Thoracic aorta (tissue), 2 donors: ENCODE measurements at regions not wholly inside any gene's neighbourhood (a gene's known extent, or its start where the extent isn't known, plus 50 kb on each side); places are given as distances from the start of the nearest gene placed in this dataset.

Experiments used
- ATAC-seq: fragments of 150-250 bp; one replicate; pipeline ENCODE4 v1.8.0; 2017; ENCODE audit warnings: low read depth; ENCODE audit not compliant: insufficient number of reproducible peaks, low FRiP score
- DNase-seq: peaks from one replicate; pipeline ENCODE4 v3.0.0-alpha.2; 2020; ENCODE audit warnings: low spot score
- H3K27ac ChIP-seq, 2 donors: fragments of 200-600 bp; sonication (generic); 1 replicate in 1 of 2; 2 replicates in 1 of 2; pipeline ENCODE4 v1.5.1; 2016; ENCODE audit warnings: mild to moderate bottlenecking in 2 of 2, moderate library complexity in 2 of 2
- H3K27me3 ChIP-seq: fragments of 200-600 bp; sonication (generic); replicated peaks from 2 replicates; pipeline ENCODE4 v1.6.0; 2016; ENCODE audit warnings: mild to moderate bottlenecking; ENCODE audit not compliant: insufficient read depth
- H3K36me3 ChIP-seq: fragments of 200-600 bp; sonication (generic); one replicate; pipeline ENCODE4 v1.5.1; 2016
- H3K4me1 ChIP-seq, 2 donors: fragments of 200-600 bp; sonication (generic); 1 replicate in 1 of 2; 2 replicates in 1 of 2; pipeline versions ENCODE4 v1.5.1 to v1.6.0; 2016; ENCODE audit warnings: low read depth in 2 of 2, mild to moderate bottlenecking in 1 of 2; ENCODE audit not compliant: control insufficient read depth in 1 of 2
- H3K4me3 ChIP-seq: fragments of 200-600 bp; sonication (generic); 2 replicates; pipeline ENCODE4 v1.5.1; 2016; ENCODE audit warnings: mild to moderate bottlenecking
- H3K9me3 ChIP-seq: fragments of 200-600 bp; sonication (generic); 2 replicates; pipeline ENCODE4 v1.5.1; 2016
- TF ChIP-seq, protein P1 (sequence below): fragments of 200-600 bp; sonication (generic); IDR thresholded peaks from one replicate; pipeline ENCODE4 v1.5.1; 2019; ENCODE audit warnings: antibody characterized with exemption

DNA sequence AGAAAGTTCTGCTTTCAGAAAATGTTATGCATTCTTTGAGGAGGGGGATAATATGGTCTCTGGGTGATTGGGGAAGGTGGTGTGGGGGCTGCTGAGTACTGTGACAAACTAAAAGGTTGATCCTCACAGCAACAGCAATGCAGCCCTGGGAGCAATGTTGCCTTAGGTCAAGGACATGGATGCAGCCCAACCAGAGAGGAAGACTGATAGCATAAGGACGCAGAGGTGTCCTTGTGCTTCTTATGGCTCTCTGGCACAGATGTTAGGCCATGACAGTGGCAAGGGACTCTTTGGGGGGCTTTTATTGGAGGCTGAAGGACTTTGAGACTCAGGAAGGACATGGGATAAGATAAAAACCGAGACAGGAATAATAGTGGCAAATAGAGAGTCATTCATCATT is 186.2 kb upstream of the PHACTR1 start:
- Histone ChIP-seq H3K4me3 (no peak overlapping the region), H3K27ac (no peak overlapping the region), H3K9me3 (no peaks in the 10 kb centered on the region), H3K36me3 (no peaks in the 10 kb centered on the region), H3K4me1 (no peaks in the 10 kb centered on the region), H3K27me3 (no peaks in the 10 kb centered on the region)
- TF ChIP-seq, protein P1, sequence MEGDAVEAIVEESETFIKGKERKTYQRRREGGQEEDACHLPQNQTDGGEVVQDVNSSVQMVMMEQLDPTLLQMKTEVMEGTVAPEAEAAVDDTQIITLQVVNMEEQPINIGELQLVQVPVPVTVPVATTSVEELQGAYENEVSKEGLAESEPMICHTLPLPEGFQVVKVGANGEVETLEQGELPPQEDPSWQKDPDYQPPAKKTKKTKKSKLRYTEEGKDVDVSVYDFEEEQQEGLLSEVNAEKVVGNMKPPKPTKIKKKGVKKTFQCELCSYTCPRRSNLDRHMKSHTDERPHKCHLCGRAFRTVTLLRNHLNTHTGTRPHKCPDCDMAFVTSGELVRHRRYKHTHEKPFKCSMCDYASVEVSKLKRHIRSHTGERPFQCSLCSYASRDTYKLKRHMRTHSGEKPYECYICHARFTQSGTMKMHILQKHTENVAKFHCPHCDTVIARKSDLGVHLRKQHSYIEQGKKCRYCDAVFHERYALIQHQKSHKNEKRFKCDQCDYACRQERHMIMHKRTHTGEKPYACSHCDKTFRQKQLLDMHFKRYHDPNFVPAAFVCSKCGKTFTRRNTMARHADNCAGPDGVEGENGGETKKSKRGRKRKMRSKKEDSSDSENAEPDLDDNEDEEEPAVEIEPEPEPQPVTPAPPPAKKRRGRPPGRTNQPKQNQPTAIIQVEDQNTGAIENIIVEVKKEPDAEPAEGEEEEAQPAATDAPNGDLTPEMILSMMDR, result no peak
- no peak for ATAC-seq
- DNase-seq, result no peak

DNA sequence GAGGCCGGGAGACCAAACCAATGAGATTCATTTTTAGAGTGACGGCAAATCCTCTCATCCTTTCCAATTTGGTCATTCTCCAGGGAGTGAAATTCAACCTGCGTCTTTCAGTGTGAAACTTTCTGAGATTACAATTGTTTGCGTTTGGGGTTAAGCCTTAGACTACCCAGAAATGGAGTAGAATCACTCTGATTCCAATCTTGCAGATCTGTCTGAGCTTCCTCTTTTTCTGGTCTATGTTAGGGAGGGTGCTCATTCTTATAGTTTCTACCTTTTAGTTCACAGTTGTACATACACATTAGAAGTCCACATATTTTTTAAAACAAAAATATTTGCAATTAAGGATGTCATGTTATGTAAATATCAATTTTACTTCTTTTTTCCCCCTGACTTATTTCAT is 183.0 kb upstream of the PHACTR1 start:
- TF ChIP-seq, protein P1, result no peak
- ATAC-seq, result no peak
- H3K36me3 ChIP-seq, result no peaks in the 10 kb centered on the region
- no peaks in the 10 kb centered on the region for H3K27me3 ChIP-seq
- H3K4me3 ChIP-seq, result no peak overlapping the region
- H3K9me3 ChIP-seq, result no peaks in the 10 kb centered on the region
- peaks cover 4 to 15% of the 10 kb centered on the region in 2 donors for H3K4me1 ChIP-seq
- no peak for DNase-seq
- H3K27ac ChIP-seq, result no peak overlapping the region

DNA sequence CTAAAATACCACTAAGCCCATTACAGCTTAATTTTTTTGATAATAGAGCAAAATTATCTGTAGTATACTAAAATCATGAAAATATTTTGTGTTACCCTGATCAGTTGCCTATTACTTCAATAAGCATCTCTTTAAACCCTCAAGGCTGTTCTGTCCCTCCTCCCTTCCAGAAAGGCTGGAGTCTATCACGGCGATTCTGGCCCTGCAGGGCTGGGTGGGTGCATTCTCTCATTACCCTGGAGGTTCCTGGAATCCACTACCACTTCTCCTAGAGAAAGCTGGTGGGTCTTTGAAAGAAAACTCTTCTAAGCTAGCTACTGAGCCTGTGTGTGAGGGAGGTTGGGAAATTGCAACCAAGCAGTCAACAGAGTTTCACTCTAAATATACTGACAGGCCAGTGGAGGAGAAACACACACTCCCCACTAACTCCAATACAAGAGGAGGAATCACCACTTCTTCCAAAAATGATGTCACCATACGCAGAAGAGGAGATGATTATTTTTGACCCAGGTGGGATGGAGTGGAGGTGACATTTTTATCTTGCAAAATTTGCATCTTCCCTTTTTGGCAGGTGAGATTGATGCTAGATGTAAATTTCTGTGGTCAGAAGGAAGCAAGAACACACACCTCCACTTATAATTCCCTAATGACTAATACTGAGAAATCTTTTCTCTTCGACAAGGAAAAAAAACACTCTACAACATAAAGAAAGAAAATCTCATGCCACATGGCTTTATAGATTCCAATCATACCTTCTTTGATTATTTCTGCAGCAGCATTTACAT is 182.3 kb upstream of the PHACTR1 start:
- Histone ChIP-seq H3K36me3 (no peaks in the 10 kb centered on the region), H3K4me3 (no peak overlapping the region), H3K27me3 (no peaks in the 10 kb centered on the region), H3K27ac (no peak overlapping the region), H3K9me3 (no peaks in the 10 kb centered on the region), H3K4me1 (peaks cover 4 to 18% of the 10 kb centered on the region in 2 donors)
- TF ChIP-seq, protein P1, result no peak
- DNase-seq (no peak), ATAC-seq (no peak)

DNA sequence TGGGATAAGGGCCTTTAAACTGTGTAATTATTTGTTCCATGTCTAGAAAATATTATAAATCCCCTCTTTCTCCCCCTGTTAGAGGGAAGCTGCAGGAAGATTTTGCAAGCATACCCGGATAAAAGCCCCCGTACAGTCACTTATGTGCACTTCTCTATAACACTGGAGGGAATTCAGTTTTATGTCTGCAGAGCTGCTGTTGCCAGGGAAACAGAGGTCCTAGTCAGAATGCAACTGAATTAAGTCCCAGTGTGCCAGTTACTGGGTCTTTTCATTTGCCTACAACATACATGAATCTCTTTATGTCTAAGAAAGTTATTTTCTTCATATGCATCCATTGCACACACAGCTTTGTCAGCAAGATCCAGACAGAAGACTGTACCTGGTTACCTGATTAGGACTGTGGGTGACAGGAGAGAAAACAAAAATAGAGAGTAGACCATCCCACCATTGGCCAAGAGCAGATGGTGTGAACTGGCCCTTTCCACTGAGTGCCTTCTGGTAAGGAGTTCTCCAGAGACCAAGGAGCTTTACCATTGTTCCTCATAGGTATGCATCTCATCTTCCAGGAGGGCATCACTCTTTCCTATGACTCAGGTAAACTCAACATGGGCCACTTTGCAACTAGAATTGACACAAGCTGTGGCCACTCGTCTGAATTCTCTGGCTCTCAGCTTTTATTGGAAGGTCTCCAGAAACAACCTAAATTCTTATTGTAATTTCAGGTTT is 180.8 kb upstream of the PHACTR1 start:
- TF ChIP-seq, protein P1, result no peak
- H3K4me3 ChIP-seq, result no peak overlapping the region
- DNase-seq (no peak), ATAC-seq (no peak)
- H3K27me3 ChIP-seq, result no peaks in the 10 kb centered on the region
- peaks cover 4 to 18% of the 10 kb centered on the region in 2 donors for H3K4me1 ChIP-seq
- no peak overlapping the region for H3K27ac ChIP-seq
- no peaks in the 10 kb centered on the region for H3K36me3 ChIP-seq
- H3K9me3 ChIP-seq, result no peaks in the 10 kb centered on the region

DNA sequence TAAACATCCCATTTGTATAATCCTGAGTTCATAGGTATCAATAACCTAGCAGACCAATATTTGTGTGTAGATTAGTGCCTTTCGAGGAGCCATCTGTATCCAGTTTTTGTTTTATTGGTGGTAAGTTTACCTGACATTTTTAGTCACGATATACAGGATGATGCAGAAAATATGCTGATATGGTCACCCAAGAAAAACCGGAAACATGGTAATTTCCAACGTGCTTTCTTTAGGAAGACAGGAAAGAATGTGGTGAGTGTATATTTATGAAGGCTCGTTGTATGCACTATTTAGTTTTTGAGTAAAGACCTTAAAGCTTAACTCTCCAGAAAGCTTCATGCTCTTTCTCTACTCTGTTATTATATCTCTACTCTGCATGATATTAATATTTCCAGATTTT is 180.2 kb upstream of the PHACTR1 start:
- TF ChIP-seq, protein P1, result no peak
- no peak for DNase-seq
- no peak overlapping the region for H3K4me3 ChIP-seq
- no peak overlapping the region for H3K27ac ChIP-seq
- H3K27me3 ChIP-seq, result no peaks in the 10 kb centered on the region
- no peaks in the 10 kb centered on the region for H3K9me3 ChIP-seq
- peaks cover 4 to 18% of the 10 kb centered on the region in 2 donors for H3K4me1 ChIP-seq
- no peaks in the 10 kb centered on the region for H3K36me3 ChIP-seq
- no peak for ATAC-seq
